HG02973 (cell line): ENCODE measurements at regions not wholly inside any gene's neighbourhood (a gene's known extent, or its start where the extent isn't known, plus 50 kb on each side); places are given as distances from the start of the nearest gene placed in this dataset.

Source experiments
- ATAC-seq: cut with Tn5 transposase; IDR thresholded peaks from one replicate; pipeline ENCODE4 v1.9.1; 2021; ENCODE audit warnings: moderate library complexity; ENCODE audit not compliant: unreplicated experiment

DNA sequence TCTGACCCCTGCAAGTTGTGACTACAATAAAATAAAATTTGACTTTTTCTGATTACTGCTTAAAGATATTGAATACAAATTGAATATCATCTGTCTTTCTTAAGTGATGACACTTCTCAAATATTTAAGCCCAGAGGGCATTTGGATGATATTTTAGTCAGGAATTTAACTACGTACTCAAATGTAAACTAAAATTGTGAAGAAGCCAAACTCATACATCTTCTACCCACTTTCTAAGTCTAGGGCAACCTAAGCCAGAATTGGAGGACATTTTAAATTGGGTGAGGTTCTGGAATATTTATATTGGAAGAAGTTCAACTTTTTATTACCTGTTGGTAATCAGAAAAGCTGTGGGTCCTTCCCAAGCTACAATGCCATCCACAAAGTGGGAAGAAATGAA is 149.1 kb upstream of the WDR11 start:
- no peak for ATAC-seq

DNA sequence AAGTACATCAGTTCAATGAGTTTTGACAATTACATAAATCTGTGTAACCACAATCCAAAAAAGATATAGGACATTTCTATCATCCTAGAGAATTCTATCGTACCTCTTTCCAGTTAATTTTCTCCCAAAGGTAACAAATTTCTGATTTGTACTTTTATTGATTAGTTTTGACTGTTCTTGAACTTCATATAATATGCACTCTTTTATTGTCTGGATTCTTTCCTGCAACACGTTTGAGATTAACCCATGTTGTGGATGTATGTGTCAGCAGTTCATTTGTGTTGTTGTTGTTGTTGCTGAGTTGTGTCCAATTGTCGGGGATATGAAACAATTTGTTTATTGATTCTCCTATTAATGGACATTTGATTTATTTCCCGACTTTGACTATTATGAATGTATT is 145.9 kb upstream of the WDR11 start:
- ATAC-seq = no peak

DNA sequence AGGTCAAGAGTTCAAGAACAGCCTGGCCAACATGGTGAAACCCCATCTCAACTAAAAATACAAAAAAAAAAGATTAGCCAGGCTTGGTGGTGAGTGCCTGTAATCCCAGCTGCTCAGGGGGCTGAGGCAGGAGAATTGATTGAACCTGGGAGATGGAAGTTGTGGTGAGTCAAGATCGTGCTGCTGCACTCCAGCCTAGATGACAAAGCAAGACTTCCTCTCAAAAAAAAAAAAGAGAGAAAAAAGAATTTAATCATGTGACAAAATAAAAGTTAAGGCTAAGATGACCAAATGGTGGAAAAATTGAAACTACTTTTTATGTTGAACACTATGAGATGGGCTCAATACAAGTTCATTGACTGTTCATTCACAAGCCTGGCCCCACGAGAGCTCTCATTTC is 141.1 kb upstream of the WDR11 start:
- no peak for ATAC-seq

DNA sequence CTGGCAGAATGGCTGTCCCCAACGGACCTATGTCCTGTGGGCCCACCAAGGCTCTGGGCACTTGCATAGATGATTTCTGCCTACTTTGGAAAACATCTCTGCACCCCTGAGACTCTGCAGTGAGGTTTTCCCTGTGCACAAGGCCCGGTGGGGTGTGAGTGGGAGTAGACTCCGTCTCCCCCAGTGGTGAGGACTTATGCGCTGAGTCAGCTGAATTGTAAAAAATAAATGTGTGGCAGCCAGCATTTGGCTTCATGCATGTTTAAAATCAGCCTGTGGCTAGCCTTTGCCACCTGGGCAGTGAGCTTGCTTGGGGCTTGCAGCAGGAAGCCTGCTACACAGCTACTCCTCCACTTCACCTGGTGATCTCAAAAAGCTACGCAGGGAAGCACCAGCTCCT is 139.3 kb upstream of the WDR11 start:
- ATAC-seq = no peak

DNA sequence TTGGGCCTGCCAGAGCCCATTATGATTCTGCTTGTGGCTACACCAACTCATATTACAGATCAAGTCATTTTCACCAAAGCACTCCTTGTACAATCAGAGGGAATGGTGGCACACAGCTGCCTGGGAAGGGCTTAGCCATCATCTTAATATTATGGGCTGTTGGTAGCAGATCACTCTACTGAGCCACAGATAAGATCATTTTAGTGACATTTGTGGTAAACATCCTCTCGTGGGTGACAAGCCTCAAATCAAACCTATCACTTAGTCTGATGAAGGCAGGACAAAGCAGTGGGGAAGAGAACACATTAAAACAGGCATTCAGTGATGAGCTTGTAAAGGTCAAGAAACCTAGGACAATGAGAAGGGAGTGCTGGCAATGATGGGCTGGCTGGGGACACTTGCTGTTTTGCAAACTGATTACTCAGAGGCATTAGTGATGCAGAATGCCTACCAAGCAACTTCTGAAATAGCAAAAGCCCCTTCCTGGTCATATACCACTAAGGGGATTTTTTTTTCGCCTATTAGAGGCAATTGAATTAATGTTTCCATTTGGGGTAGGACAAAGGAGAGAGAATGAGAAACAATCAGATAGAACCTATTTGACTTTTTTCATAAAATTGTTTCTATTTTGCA is 137.5 kb upstream of the WDR11 start:
- no peak for ATAC-seq

DNA sequence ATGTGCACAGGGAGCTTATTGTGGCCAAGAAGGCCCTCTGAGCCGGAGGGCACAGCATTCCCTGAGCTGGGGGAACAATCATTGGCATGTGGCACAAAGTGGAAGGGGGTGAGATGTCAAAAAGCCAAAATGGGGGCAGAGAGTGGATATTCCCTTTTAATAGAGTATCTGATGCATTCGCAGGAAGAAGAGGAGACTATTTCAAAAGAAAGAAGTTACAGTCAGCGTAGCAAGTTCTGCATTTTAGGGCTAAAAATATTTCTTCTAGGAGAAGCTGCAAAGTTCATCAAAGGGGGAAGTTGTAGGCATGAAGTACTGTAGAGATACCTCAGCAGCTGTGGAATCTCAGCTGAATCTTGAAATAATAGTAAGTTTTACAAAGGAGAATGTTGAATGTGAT is 136.0 kb upstream of the WDR11 start:
- no peak for ATAC-seq

DNA sequence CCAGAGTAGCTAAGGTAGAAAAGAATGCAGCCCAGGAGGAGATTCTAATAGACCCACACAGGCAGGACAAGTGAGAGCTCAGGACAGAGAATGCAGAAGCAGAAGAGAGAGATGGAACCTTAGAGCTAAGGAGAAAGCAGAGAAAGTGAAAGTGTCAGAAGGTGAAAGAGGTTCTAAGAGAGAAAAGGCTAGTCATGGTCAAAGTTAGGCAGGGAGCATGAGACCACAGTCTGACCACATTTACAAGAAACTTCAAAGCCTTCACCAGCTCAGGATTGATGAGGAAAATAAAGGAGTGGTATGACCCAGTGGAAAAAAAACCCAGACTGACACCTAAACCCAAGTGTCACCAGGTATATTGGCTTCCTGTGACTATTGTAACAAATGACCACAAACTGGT is 131.8 kb upstream of the WDR11 start:
- peak; percentile 74 for ATAC-seq

DNA sequence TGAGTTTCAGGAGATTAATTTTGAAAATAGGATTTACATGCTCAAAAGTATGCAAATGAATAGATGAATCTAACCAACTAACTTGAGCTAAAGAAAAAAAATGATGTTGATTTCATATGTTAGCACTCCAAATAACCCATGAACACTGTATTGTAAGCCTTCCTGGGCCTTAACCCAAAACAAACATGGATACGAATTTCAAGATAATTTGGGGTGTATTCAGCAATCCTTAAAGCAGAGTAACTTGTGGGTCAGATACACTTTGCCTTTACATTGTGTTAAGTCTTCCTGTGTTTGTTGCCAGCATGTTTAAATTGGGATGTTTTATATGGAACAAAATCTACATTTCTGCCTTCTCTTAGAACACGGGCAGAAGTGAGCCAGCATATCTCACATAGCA is 124.2 kb upstream of the WDR11 start:
- ATAC-seq = no peak

DNA sequence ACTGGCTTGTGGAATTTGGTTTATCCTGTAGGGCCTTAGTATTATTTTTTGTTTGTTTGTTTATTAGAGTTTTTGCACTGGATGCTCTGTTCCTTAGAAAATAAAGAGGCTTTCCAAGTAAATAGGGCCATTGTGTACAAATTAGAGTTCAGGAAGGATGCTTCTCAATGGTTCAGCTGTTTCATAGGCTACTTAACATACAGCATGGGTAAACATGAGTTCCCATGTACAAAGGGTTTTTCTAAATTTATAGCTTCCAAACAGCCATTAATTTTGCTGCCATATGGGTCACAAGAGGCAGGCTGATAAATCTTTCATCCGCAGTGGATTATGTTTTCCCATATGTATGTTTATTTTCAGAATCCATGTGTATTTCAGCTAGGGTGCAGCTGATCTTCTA is 121.6 kb upstream of the WDR11 start:
- ATAC-seq = no peak

DNA sequence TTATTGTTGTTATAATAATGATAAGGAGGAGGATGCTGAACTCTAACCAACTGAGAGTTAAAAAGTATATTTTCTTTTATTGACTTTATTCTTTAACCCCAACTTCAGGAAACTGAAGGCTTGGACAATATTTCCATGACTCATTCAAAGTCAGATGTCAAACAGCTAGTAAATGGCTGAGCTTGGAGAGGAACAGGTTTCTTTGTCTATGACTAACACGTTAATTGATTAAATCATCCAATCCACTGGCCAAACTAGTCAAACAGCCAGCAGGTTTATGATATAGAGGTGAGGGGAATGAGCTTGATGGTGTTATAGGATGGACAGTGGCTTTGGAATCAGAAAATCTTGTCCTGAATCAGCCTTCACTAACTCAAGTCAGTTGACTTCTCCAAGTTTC is 119.1 kb upstream of the WDR11 start:
- ATAC-seq = no peak

DNA sequence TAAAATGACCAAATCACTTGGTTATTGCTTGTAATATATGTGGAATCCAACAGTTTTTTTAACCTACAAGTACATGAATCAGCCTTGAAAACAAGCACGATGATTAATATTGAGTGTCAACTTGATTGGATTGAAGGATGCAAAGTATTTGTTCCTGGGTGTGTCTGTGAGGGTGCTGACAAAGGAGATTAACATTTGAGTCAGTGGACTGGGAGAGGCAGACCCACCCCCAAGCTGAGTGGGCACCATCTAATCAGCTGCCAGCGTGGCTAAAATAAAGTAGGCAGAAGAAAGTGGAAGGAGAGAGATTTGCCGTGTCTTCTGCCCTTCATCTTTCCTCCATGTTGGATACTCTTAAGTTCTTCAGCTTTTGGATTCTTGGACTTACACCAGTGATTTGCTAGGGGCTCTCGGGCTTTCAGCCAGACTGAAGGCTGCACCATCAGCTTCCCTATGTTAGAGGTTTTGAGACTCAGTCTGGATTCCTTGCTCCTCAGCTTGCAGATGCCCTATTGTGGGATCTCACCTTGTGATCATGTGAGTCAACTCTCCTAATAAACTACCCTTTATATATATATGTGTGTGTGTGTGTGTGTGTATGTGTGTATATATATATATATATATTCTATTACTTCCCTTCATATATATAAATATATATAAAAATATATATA is 118.4 kb upstream of the WDR11 start:
- no peak for ATAC-seq

DNA sequence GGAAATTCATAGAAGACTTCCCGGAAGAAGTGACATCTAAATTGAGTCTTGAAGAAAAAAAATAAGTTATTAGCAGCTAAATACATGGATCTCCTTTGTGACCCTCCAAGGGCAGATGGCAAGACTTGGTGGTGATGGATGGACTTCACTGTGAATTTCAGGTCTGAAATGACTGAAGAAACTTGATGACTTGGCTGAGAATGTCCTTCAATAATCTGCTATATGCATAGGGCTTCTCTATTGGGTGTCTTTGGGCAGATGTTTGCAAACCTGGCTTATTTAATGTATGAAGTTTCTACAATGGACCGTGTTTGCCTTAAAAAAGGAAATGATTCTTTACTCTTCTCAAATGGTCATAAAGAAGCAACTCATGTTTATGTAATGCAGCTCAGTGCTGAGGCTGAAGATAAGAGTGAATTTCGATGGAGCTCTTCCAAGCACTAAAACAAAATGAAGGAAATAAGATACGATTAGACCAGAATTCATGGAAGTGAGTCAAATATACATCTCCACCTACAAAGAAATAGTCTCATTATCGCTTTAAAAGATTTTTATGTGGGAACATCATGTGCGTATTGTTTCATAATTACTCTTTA is 116.6 kb upstream of the WDR11 start:
- no peak for ATAC-seq

DNA sequence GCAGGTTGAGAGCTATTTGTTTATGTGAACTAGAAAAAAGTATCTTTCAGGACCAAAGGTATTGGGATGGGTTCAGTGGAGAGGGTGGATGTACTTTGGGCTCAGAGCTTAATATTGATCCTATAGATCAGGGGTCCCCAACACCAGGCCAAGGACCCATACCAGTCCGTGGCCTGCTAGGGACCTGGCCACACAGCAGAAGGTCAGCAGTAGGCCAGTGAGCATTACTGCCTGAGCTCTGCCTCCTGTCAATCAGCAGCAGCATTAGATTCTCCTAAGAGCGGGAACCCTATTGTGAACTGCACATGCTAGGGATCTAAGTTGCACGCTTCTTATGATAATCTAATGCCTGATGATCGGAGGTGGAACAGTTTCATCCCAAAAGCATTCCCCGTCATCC is 115.8 kb upstream of the WDR11 start:
- no peak for ATAC-seq

DNA sequence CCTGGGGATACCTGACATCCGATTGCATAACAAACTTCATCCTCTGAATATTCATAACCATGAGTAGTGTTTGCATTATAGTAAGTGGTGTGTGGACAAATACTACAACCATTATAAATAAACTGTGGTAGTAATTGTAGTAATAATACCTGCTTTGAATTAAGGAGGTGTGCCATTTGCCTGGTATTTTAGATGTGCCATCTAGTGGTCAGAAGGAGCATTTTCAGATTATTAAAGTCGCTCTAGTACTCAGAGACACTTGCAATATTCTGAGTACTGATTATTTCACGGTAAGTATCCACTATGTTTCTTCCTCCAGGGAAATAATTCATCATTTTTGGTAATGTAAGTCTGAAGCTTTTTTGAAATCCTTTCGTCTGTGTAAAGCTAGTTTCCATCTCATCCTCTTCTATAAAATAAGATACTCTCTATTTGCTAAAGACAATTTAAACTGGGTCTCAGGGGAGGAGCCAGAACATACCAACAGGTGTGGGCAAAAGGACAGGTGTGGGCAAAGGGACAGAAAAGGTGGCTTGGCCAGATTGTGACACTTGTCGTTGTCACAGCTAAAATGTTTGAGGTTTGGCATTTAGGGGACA is 115.3 kb upstream of the WDR11 start:
- peak; percentile 73 for ATAC-seq

DNA sequence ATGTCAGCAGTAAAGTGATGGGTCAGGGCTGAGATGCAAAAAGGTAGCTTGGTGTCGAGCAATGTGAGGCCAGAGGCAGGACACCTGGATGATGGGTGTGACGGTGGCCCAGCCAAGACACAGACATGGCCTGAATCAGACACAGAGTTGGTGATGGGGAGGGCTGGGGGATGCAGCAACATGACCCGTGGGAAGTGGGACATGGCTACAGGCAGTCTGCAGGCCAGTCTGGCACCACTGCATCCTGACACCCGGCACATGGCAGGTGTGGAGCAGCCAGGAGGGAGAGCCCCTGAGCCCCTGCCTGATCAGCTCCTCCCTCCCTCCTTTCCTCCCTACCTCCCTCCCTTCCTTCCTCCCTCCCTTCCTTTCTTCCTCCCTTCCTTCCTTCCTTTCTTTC is 114.8 kb upstream of the WDR11 start:
- ATAC-seq = no peak

DNA sequence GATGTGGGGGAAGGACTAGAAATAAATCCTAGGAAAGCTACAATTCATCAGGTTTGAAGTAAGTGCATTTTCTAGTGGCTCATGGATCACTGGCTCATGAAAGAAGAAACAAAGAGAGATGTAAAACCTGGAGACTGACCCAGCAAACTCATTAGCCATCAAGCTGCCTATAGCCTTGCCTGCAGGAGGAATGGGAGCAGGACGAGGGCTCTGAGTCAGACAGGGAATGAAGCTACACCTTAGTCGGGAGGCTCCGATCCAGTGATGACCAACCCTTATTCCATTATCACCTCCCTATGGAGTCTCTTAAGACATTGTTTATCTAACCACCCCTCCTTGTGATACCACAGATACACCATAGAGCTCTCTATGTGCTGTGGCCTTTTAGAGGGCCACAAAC is 112.5 kb upstream of the WDR11 start:
- ATAC-seq = no peak

DNA sequence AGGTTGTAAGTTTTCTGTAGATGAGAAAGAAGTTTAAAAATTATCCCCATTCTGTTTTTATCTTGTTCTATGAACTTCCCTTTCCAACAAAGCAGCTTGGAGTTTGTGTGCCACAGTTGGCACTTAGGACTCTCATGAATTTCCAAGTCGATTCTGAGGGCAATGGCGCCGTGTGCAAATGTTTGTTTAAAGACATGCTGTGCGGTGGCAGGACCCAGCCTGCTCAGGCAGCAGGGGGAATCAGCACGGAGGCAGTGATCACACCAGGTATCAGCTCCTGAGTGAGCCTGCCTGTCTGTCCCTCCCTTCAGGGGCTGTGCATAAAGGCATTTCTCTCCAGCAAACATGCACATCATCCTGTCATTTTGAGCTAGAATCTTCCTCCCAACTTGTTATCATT is 109.8 kb upstream of the WDR11 start:
- no peak for ATAC-seq

DNA sequence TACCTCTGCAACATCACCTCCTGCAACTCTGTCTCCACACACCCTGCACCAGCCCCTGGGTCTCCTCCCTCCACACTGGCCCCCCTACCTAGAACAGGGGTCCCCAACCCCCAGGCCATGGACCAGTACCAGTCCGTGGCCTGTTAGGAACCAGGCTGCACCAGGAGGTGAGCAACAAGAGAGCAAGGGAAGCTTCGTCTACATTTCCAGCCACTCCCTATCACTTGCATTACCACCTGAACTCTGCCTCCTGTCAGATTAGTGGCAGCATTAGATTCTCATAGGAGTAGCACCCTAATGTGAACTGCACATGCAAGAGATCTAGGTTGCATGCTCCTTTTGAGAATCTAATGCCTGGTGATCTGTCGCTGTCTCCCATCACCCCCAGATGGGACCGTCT is 108.8 kb upstream of the WDR11 start:
- no peak for ATAC-seq

DNA sequence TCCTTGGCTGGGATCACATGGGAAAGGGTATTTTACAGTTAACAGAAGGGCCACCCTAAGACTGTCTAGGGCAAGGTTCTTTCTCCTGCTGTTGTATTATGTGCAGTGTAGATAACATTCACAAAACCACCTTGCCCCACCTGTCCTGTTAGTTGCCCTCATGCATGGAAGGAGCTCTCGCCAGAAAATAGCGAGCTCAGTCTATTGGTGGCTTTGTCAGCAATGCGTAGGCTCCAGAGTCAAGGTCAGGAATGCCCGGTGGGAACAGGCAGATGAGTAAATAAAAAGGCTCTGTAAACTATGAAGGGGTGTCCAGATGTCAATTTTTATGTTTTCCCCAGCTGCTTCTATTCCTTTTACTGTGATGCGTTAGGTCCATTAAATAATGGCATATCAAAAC is 107.1 kb upstream of the WDR11 start:
- ATAC-seq = no peak

DNA sequence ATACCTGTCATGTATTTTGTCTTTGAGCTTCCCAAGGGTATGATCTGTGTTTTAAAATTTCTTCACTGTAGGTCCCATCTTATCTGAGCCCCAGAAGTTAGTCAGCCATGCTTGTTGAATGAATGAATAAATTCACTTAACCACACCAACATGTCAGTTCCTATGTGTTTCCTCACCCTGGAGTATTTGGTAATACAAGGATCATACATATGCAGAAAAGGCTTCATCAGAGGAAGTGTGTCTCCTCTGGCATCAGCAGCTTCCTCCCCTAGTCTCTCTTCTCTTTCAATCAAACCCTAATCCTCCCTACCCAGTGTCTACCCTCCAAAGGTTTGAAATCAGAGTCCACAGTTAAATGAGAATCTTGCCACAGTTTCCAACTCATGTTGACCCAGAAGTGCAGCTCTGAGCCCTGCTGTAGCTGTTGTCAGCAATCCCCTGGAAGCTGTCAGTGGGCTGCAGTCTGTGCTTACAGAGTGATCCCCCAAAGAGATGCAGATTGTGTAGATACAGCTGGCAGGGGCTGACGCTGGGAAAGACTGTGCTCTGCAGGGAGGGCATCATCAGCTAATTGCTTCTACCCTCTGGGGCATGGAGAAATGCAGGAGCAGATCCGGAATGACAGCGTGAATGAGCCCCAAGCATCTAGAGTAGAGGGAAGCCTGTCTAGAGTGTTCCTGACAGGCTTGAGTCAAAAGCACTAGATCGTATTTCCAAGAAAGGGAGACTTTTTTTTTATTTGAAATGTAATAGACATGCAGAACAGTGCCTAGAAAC is 105.0 kb upstream of the WDR11 start:
- no peak for ATAC-seq

DNA sequence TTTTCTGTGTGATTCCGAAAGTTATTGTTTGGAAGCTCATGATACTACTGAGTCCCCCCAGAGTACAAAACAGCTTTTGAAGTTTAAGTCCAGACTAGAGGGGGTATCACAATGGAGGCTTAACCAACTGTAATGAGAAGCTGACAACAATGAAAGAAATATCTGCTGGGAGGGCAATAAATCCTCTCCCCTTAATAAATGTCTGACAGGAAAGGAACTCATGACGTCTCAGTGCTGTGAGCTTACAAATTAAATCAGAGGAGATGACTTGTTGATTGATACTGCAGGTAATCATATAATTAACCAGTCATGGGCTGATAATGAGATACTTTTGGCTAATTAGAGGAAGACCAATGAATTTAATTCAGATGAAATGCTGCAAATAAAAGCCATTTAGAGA is 102.6 kb upstream of the WDR11 start:
- ATAC-seq = no peak

DNA sequence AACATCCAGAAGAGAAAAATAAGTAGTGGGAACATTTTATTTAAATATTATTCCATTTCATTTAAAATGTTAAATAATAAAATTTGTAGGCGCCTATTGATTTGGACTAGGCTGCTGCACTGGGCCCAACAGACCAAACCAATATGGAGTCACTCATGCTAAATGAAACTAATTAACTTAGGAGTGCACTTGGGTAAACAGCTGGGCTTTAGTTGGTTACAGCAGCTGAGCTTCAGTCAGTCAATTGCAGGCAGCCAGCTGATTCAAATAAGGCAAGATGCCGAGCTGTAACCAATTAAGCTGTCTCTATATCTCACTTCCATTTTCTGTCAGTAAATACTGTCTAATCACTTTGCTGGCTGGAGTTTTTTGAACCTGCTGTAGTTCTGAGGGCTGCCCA is 102.1 kb upstream of the WDR11 start:
- ATAC-seq = no peak
